ENCODE measurements at regions not wholly inside any gene's neighbourhood (a gene's known extent, or its start where the extent isn't known, plus 50 kb on each side); places are given as distances from the start of the nearest gene placed in this dataset.

DNA sequence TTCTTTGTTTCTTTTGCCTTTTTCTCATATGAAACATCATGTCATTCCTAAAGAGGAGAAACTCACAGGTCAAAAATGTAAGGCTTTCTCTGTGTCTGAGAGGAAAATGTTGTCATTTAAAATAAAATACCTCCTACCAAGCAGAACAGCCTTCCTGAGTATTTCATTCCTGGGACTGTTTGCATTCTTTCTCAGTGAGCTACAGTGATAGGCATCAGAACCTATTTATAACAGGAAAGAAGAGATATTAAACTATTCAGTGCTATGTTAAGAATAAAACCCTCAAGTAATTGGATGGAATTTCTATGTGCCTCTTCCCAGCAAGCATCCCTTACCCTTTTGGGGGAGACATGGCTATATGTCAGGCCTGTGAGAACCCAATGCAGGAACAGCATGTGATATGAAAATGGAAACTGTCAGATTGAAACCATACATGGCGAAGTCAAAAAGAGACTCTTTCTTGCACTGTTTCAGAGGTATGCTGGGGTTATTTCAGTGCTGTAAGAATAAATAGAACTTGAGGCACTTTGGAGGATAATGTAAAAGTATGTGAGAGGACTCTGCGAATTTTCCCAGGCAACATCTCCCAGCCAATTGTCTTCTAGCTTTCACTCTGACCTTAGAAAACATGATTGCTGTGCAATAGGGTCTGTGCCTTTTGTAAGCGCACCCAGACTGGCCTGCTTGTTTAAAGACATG is 133.8 kb upstream of the CCN2 start:
- Histone ChIP-seq H3K9ac (ENCODE audit: low read depth, low read length) (no peak overlapping the region), H3K9me3 (ENCODE audit: control insufficient read depth, insufficient read depth, low read length) (no peaks in the 10 kb centered on the region)

DNA sequence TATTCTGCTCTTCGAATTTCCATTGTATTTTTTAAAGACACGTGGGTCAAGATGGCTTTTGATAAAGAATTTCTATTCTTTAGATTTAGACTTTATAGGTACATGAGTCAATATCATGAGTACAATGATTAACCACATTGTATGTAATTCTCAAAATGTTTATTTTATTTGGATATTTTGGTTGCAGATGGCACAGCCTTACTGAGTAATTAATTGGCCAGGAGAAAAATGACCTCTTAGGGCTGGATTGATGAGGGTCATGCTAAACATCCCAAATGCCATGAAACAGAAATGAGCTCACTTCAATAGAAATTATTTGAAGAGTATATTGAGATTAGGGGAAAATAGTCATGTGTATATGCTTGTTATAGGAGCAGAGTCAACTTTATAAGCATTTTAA is 131.2 kb upstream of the CCN2 start:
- Histone ChIP-seq H3K9ac (ENCODE audit: low read depth, low read length) (no peak overlapping the region), H3K9me3 (ENCODE audit: control insufficient read depth, insufficient read depth, low read length) (no peaks in the 10 kb centered on the region), H3K4me1 (ENCODE audit: insufficient read depth, low read length) (peaks cover 14% of the 10 kb centered on the region), H3K36me3 (ENCODE audit: insufficient read depth, low read length) (no peaks in the 10 kb centered on the region)

More for the DNA sequence above, 133.8 kb upstream of the CCN2 start:
- Histone ChIP-seq H3K36me3 (ENCODE audit: insufficient read depth, low read length) (no peaks in the 10 kb centered on the region), H3K4me1 (ENCODE audit: insufficient read depth, low read length) (peaks cover 20% of the 10 kb centered on the region)

DNA sequence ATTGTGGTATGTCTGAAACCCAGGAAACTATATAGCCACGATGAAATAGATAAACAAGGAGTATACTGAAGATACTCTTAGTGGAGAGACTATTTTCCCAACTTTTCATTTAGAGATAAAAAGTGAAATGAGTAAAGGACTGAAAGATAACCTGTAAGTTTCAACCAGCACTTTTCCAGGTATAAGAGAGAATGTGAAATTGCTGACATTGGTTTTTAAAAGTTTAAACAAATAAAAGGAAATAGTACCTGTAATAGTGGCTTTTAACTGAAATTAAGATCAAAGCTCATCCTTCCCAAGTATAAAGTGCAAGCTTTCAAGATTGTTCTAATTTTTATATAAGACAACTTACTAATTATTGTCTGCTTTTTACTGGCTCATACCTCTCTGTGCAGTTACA is 130.2 kb upstream of the CCN2 start:
- no peak overlapping the region for H3K9ac ChIP-seq (ENCODE audit: low read depth, low read length)
- no peaks in the 10 kb centered on the region for H3K36me3 ChIP-seq (ENCODE audit: insufficient read depth, low read length)

DNA sequence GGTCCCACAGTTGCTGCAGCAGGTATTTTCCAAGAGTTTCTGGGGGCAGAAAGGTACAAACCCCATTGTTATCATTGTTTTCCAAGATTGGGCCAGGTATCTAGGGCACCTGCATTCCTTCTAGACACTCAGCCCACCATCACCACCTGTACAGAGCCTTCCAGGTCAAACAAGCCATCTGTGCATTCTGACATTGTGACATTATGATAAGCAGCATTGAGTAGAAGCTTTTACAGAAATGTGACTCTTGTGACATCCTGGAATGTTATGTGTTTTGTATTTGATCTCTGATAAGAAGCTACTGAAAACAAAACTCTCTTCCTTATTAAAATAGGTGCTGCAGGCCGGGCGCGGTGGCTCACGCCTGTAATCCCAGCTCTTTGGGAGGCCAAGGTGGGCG is 128.1 kb upstream of the CCN2 start:
- Histone ChIP-seq H3K9me3 (ENCODE audit: control insufficient read depth, insufficient read depth, low read length) (no peaks in the 10 kb centered on the region), H3K36me3 (ENCODE audit: insufficient read depth, low read length) (no peaks in the 10 kb centered on the region), H3K9ac (ENCODE audit: low read depth, low read length) (no peak overlapping the region)

More for the DNA sequence above, 130.2 kb upstream of the CCN2 start:
- no peaks in the 10 kb centered on the region for H3K9me3 ChIP-seq (ENCODE audit: control insufficient read depth, insufficient read depth, low read length)
- H3K4me1 ChIP-seq (ENCODE audit: insufficient read depth, low read length): peaks cover 11% of the 10 kb centered on the region

DNA sequence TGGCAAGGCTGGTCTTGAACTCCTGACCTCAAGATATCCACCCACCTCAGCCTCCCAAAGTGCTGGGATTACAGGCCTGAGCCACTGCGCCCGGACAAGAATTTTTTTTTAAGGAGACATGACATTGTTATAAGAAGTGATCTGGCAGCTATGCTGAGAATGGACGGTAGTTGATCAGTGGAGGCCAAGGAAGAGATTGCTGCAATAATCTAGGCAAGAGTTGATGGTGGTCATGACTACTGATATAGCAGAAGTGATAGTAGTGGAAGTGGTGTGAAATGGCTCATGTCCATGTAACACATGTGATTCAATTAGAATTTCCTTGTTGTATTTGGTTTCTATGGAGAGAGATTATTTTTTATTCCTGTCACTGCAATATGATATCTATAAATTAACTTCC is 125.3 kb upstream of the CCN2 start:
- Histone ChIP-seq H3K36me3 (ENCODE audit: insufficient read depth, low read length) (no peaks in the 10 kb centered on the region), H3K4me1 (ENCODE audit: insufficient read depth, low read length) (no peaks in the 10 kb centered on the region), H3K9me3 (ENCODE audit: control insufficient read depth, insufficient read depth, low read length) (no peaks in the 10 kb centered on the region), H3K9ac (ENCODE audit: low read depth, low read length) (no peak overlapping the region)

More for the DNA sequence above, 128.1 kb upstream of the CCN2 start:
- no peaks in the 10 kb centered on the region for H3K4me1 ChIP-seq (ENCODE audit: insufficient read depth, low read length)

DNA sequence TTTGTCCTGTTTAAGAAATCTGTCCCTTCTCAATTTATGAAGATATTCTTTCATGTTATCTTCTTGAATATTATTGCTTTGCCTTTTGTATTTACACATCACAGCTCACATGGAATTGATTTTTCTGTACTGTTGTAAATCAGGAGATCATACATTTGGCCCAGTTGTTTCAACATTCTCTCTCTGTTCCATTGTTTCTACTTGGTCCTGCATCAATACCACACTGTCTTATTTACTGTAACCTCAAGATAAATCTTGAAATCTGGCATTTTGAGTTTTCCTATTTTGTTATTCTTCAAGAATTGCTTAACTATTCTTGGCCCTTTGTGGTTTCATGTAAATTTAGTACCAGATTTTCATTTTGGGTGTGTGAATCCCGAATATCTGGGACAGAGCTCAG is 121.7 kb upstream of the CCN2 start:
- no peak overlapping the region for H3K9ac ChIP-seq (ENCODE audit: low read depth, low read length)
- H3K4me1 ChIP-seq (ENCODE audit: insufficient read depth, low read length): no peaks in the 10 kb centered on the region
- H3K9me3 ChIP-seq (ENCODE audit: control insufficient read depth, insufficient read depth, low read length): no peaks in the 10 kb centered on the region
- H3K36me3 ChIP-seq (ENCODE audit: insufficient read depth, low read length): no peaks in the 10 kb centered on the region

DNA sequence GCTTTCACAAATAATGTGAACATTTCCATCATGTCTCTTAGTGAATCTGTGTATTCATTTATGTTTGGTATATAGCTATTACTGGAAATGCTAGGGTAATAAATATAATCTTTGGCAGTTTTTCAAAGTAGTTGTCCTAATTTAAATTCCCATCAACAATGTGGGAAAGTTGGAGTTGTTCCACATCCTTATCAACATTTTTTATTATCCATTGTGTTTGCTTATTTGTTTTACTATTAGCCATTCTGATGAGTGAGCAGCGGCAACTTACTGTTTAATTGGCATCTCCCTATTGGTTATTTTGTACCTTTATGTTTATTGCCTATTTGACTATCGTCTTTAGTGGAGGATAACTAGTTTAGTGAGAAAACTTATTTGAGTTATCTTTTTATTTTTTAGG is 121.1 kb upstream of the CCN2 start:
- Histone ChIP-seq H3K9me3 (ENCODE audit: control insufficient read depth, insufficient read depth, low read length) (no peaks in the 10 kb centered on the region), H3K4me1 (ENCODE audit: insufficient read depth, low read length) (no peaks in the 10 kb centered on the region), H3K36me3 (ENCODE audit: insufficient read depth, low read length) (no peaks in the 10 kb centered on the region), H3K9ac (ENCODE audit: low read depth, low read length) (no peak overlapping the region)

DNA sequence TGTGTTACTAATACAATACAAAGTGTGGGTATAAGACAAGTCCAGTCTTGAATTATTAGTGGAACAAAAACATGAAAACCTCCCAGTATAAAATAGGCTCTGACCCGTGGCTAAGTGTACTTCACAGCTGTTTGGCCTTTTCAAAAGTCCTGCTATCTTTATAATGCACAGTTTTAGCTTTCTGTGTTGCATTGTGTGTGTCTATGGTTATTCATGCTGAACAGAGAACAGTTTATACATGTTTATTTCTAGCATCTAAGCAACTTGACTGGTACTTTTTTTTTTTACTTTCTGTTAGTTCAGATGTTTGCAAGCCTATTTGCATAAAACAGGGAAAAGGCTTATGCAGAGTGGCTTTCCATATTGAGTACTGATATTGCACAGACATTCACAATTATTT is 119.2 kb upstream of the CCN2 start:
- no peaks in the 10 kb centered on the region for H3K4me1 ChIP-seq (ENCODE audit: insufficient read depth, low read length)
- no peaks in the 10 kb centered on the region for H3K9me3 ChIP-seq (ENCODE audit: control insufficient read depth, insufficient read depth, low read length)
- no peaks in the 10 kb centered on the region for H3K36me3 ChIP-seq (ENCODE audit: insufficient read depth, low read length)
- no peak overlapping the region for H3K9ac ChIP-seq (ENCODE audit: low read depth, low read length)

DNA sequence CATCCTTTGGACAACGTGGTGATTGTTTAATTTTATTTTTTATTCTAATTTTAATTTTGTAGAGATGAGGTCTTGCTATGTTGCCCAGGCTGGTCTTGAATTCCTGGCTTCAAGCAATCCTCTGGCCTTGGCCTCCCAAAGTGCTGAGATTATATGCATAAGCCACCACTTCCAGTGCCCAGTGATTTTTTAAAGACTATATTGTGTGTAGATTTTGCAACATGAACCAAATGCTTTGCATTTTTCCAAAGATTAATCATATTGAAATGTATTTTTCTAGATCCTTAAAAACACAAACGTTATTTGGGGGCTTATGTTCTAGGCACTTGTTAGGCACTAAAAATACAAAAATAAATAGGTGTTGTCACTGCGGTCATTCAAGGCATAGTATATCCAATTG is 117.6 kb upstream of the CCN2 start:
- 0 out of 2 replicates have a peak, but pooled peaks cover 3% of the 10 kb centered on the region for H3K4me1 ChIP-seq (ENCODE audit: insufficient read depth, low read length)
- no peaks in the 10 kb centered on the region for H3K36me3 ChIP-seq (ENCODE audit: insufficient read depth, low read length)
- H3K9ac ChIP-seq (ENCODE audit: low read depth, low read length): no peak overlapping the region
- no peaks in the 10 kb centered on the region for H3K9me3 ChIP-seq (ENCODE audit: control insufficient read depth, insufficient read depth, low read length)

DNA sequence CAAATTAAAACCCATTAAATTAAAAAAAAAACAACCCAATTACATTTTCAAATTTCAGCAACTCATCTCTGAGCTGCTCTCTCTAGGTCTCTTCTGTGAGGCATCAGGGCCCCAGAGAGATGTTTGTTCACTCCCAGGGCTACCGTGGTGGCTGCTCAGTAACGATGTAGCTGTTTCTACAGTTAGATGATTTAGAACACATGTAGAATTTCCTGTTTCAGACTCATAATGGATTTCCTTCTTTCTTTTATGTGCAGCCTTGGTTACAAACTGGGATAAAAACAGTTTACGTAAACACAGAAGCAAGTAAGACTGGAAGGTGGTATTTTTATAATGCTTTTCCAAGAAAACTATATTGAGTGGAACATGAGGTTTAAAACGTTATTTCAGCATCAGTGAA is 116.1 kb upstream of the CCN2 start:
- no peak overlapping the region for H3K9ac ChIP-seq (ENCODE audit: low read depth, low read length)
- peaks cover 16% of the 10 kb centered on the region; the same call in 1 of the 2 replicates for H3K4me1 ChIP-seq (ENCODE audit: insufficient read depth, low read length)
- H3K36me3 ChIP-seq (ENCODE audit: insufficient read depth, low read length): no peaks in the 10 kb centered on the region
- H3K9me3 ChIP-seq (ENCODE audit: control insufficient read depth, insufficient read depth, low read length): no peaks in the 10 kb centered on the region

DNA sequence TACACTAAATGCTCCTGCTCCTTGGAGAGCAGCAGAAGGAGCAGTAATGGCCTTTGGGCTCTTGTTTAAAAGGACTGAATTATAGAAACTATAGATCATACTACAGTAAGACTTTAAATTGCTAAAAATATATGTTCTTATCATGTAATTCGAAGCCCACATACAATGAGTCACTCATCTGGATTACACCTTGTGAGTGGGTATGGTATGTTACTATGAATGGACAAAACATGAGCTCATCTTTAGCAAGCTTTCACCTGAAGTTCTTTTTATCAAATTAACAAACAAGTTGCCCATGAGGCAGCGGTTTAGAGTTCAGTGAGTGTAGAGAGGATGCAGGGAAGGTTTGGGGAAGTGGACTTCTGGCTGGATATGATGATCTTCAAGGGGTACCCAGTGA is 114.4 kb upstream of the CCN2 start:
- H3K9me3 ChIP-seq (ENCODE audit: control insufficient read depth, insufficient read depth, low read length): no peaks in the 10 kb centered on the region
- peaks cover 19% of the 10 kb centered on the region; the same call in 1 of the 2 replicates for H3K4me1 ChIP-seq (ENCODE audit: insufficient read depth, low read length)
- H3K9ac ChIP-seq (ENCODE audit: low read depth, low read length): no peak overlapping the region
- no peaks in the 10 kb centered on the region for H3K36me3 ChIP-seq (ENCODE audit: insufficient read depth, low read length)

DNA sequence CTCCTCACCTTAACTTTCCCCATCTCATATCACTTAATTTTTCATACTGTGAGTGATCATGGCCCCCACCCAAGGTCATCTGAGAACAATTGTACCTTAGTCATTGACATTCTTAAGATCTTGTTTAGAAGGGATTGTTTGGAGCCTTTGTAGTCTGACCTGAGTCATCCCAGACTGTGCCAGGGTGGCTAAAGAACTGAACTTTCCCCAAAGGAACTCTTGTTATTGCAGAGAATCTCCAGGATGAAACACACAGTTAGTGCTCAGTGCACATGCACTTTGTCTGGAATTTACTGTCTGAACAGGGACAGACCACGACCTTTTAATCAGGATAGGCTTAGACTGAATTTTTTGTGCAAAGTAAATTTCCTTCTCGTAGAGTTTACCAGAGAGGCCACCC is 112.6 kb upstream of the CCN2 start:
- Histone ChIP-seq H3K9me3 (ENCODE audit: control insufficient read depth, insufficient read depth, low read length) (no peaks in the 10 kb centered on the region), H3K9ac (ENCODE audit: low read depth, low read length) (no peak overlapping the region), H3K36me3 (ENCODE audit: insufficient read depth, low read length) (no peaks in the 10 kb centered on the region), H3K4me1 (ENCODE audit: insufficient read depth, low read length) (peaks cover 19% of the 10 kb centered on the region; the same call in 1 of the 2 replicates)

DNA sequence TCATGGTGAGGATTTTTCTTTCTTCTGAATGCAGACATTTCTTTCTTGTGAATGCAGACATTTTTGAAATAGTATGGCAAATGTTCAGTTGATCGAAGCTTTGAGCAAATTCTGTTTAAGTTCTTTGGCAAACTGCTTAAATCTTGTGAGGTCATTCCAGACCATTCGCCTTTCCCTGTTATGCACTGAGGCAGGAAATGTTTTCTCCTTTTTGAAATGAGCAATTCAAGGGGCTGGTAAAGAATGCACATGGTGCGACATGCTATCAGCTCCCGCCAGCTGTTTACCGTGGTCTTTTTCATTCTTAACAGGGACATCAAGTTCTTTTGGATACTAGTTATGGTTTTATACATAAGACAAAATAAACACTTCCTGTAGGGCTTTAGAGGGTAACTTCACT is 112.0 kb upstream of the CCN2 start:
- Histone ChIP-seq H3K4me1 (ENCODE audit: insufficient read depth, low read length) (peaks cover 19% of the 10 kb centered on the region; the same call in 1 of the 2 replicates), H3K9ac (ENCODE audit: low read depth, low read length) (no peak overlapping the region), H3K36me3 (ENCODE audit: insufficient read depth, low read length) (no peaks in the 10 kb centered on the region), H3K9me3 (ENCODE audit: control insufficient read depth, insufficient read depth, low read length) (no peaks in the 10 kb centered on the region)

DNA sequence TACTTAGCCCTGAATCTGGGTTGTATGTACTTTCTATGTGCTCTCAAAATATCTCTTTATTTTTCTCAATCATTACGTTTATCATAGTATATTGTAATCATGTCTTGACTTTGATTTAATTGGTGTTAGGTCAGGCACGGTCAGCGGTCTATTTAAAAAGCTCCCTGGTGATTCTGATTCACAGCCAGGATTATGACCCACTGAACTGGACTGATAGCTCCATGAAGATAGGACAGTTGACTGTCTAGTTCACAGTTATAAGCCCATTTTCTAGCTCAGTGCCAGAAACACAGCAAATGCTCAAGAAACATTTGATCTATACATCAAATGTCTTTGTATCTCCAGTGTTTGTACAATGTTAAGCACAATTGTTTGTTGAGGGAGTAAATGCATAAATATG is 111.5 kb upstream of the CCN2 start:
- no peaks in the 10 kb centered on the region for H3K9me3 ChIP-seq (ENCODE audit: control insufficient read depth, insufficient read depth, low read length)
- H3K9ac ChIP-seq (ENCODE audit: low read depth, low read length): no peak overlapping the region
- H3K36me3 ChIP-seq (ENCODE audit: insufficient read depth, low read length): no peaks in the 10 kb centered on the region
- H3K4me1 ChIP-seq (ENCODE audit: insufficient read depth, low read length): peaks cover 19% of the 10 kb centered on the region; the same call in 1 of the 2 replicates

DNA sequence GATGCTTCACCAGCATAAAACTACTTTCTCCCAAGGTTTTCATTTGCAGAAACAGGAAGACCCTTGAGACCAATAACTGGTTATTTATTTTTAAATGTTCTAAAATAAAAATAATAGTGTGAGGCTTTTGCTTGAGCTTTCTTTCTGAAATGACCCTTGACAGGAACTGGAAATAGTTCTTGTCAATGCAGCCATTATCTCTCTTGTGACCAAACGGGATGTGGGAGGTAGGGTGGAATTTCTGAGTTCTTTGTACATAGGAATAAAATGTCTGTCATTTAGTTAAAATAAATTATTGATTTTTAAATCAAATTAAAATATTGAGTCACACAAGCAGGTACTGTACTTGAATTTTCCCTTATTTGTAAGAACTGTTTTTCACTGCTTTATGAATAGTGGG is 110.2 kb upstream of the CCN2 start:
- H3K4me1 ChIP-seq (ENCODE audit: insufficient read depth, low read length): peaks cover 19% of the 10 kb centered on the region; the same call in 1 of the 2 replicates

More for the DNA sequence above, 110.2 kb upstream of the CCN2 start:
- no peak overlapping the region for H3K9ac ChIP-seq (ENCODE audit: low read depth, low read length)
- no peaks in the 10 kb centered on the region for H3K9me3 ChIP-seq (ENCODE audit: control insufficient read depth, insufficient read depth, low read length)
- H3K36me3 ChIP-seq (ENCODE audit: insufficient read depth, low read length): no peaks in the 10 kb centered on the region

All from ES-I3 (cell line).